Ovary (tissue), 3 donors: ENCODE measurements at regions not wholly inside any gene's neighbourhood (a gene's known extent, or its start where the extent isn't known, plus 50 kb on each side); places are given as distances from the start of the nearest gene placed in this dataset.

ENCODE experiments used
- EP300 ChIP-seq: sonication (generic); formaldehyde crosslinking; IDR thresholded peaks from one replicate; pipeline ENCODE4 v1.6.1; 2017; ENCODE audit warnings: antibody characterized with exemption
- POLR2A ChIP-seq: fragments of 450-650 bp; IDR thresholded peaks from one replicate; pipeline ENCODE4 v1.6.1; 2017; ENCODE audit warnings: antibody characterized with exemption, mild to moderate bottlenecking, moderate library complexity
- TF ChIP-seq, protein P1 (sequence below), 3 donors: fragments of 450-650 bp in 2 of 3; fragments of 200-600 bp in 1 of 3; IDR thresholded peaks; one replicate each; pipeline versions ENCODE4 v1.5.1 to v1.8.0; 2016 to 2022; ENCODE audit warnings: antibody characterized with exemption in 3 of 3, mild to moderate bottlenecking in 1 of 3
- donor health status: DM: no; HTN: no; CAD: no.

DNA sequence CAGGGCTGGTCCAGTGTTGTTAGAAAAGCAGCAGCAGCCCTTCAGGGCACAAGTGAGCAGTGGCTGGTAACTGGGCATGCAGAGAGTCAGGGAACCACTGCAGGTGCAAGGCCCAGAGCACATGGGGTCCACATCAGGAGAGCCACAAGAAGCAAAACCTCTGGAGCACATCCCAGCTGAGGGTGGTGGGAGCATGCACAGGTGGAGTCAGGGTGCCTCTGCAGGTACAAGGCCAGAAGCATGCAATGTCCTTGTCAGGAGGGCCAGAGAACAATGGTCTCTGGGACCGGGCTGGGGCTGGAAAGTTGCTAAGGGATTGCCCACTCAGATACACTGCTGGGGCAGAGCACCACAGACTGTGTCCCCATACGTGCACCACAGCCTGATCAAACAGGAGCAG lies 226.1 kb upstream of the UBE2E2 start:
- TF ChIP-seq, protein P1, sequence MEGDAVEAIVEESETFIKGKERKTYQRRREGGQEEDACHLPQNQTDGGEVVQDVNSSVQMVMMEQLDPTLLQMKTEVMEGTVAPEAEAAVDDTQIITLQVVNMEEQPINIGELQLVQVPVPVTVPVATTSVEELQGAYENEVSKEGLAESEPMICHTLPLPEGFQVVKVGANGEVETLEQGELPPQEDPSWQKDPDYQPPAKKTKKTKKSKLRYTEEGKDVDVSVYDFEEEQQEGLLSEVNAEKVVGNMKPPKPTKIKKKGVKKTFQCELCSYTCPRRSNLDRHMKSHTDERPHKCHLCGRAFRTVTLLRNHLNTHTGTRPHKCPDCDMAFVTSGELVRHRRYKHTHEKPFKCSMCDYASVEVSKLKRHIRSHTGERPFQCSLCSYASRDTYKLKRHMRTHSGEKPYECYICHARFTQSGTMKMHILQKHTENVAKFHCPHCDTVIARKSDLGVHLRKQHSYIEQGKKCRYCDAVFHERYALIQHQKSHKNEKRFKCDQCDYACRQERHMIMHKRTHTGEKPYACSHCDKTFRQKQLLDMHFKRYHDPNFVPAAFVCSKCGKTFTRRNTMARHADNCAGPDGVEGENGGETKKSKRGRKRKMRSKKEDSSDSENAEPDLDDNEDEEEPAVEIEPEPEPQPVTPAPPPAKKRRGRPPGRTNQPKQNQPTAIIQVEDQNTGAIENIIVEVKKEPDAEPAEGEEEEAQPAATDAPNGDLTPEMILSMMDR (IDR thresholded peaks at IDR 0.05), result no peak
- TF ChIP-seq POLR2A (no peak), EP300 (no peak)
